Hematopoietic multipotent progenitor cell (in vitro differentiated cells): ENCODE measurements at regions not wholly inside any gene's neighbourhood (a gene's known extent, or its start where the extent isn't known, plus 50 kb on each side); places are given as distances from the start of the nearest gene placed in this dataset.
A peak's percentile ranks its signal among the peaks of the same experiment; 100 is the strongest.
"Not testable (repeated sequence)": the region's sequence is repeated elsewhere in the genome, so short reads cannot be mapped to it uniquely, and the experiment has no call there.

Experiments
- DNase-seq, 3 donors: peaks; one replicate each; pipeline ENCODE4 v3.0.0-alpha.2; 2011 to 2015; ENCODE audit warnings: low read depth in 2 of 3, low spot score in 2 of 3

DNA sequence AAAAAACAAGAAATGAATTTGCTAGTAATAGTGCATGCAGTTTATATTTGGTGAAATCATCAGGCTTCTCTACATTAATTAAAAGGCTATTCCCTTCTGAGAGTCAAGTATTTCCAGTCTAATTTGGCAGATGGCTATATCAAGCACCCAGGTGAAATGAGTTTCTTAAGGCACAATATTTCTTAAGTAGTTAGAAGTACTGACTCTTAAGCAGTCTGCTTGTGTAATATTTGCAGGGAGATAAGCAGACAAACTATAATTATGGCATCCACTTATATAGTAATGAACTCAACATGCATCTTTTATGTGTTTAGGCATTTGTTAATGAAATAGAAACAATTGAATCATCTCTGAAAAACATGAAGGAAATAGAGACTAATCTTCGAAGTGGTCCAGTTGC, 189.2 kb downstream of the UTRN start:
- DNase-seq = no peak

DNA sequence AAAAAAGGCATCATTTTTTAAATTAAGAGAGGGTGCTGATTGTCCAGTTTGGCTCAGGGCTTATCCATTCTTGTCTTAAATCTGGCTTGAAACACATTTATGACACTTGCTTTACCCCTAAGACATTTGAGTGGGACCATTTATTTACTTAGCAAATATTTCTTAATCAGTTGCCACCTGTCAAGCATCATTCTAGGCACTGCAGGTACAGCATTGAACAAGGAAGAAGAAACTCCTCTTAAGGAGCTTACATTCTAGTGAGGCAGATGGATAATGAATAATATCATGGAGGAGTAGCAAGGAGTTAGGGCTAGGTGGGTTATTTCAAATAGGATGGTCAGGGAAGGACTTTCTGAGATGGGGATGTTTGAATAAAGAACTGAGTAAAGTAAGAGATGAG, 189.8 kb downstream of the UTRN start:
- no peak for DNase-seq

DNA sequence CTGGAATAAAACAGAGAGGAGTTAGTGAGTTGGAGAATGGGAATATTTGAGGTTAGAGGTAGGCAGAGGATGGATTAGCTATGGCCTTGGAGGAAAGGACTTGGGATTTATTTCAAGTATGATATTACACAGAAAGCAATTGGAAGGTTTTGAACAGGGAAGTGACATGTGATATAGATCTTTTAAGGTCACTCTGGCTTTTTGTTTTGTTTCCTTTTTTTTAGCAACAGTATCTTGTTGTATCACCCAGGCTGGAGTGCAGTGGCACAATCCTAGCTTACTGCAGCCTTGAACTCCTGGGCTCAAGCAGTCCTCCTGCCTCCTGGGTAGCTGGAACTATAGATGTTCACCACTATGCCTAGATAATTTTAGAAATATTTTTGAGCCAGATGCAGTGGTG, 190.3 kb downstream of the UTRN start:
- DNase-seq = no peak

DNA sequence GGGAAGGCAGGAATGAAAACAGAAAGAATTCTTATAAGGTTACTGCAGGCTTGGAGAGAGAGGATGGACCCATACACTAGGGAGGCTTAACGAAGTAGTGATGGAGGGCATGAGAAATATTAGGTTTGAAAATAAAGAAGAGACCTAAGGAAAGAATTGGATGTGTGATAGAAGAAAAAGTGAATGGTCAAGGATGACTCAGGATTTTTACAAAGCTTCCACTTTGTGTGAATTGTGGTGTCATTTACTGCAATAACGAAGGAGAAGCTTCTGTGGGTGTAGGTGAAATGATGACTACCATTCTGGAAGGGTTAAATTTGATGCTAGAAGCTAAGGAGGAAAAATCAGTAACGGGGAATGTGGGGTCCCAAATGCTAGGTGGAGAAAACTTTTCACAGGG, 191.2 kb downstream of the UTRN start:
- no peak for DNase-seq

DNA sequence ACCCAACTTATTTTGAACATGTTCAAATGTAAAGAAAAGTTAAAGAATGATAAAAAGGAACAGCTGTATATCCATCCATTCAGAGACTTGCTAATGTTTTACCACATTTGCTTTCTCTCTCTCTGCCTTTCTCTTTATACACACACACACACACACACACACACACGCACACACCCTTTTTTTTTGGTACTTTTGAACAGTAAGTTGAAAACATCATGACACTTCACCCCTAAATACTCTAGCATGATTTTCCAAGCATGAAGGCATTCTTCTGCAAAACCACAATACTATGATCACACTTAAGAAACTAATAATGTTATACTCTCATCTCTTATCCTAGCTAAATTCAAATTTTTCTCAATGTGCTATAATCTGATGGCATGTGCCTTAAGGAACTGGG, 192.3 kb downstream of the UTRN start:
- DNase-seq = no peak

DNA sequence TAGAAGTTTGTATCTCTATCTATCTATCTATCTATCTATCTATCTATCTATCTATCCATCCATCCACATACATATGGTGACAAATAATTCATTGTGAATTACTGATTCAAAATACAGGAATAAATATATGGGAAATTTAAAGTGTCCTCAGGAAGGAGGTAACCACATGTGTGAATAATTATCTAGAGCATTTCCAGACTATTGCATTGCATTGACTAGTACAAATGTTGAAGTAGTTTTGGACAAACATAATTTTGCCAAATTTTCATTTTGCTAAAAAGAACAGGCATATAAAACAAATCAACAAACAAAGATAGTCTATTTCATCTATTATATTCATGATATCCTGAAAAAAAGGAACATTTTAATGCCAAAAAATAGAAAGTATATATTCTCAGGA, 192.7 kb downstream of the UTRN start:
- DNase-seq = no peak

DNA sequence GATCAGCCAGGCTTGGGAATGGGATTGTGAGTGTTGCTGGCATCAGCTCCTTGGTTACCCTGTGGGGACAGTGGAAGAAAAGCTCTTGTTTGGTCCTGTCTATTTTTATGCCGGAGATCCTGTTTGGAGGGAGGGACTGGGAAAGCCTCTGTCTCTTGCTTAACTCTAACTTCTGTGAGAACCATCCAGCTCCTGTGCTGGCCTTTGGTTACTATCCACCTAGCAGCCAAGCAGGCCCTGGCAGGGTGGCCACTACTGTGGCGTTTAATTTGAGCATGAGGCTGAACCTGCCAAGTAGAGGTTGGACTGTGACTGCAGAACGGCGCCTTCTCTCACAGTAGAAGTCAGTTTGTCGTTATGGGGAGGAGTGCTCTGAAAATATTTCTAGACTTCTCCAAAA, 193.3 kb downstream of the UTRN start:
- no peak for DNase-seq

DNA sequence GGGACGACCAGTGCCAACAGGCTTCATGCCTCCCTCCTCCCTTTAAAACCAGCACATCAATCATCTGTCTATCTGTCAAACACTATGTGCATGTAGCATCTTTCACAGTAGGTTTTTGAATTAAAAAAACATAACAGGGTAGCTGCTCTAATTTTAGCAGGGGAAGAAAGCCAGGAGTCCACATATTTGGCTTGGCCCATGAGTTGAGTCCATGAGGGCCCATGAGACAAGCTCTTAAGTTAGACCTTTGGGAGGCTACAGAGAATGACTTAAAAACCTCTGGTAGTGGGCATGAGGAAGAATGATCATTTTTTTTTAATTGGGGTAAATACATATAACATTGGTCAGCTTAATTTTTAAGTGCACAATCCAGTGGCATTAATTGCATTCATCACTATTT, 194.9 kb downstream of the UTRN start:
- DNase-seq = no peak

DNA sequence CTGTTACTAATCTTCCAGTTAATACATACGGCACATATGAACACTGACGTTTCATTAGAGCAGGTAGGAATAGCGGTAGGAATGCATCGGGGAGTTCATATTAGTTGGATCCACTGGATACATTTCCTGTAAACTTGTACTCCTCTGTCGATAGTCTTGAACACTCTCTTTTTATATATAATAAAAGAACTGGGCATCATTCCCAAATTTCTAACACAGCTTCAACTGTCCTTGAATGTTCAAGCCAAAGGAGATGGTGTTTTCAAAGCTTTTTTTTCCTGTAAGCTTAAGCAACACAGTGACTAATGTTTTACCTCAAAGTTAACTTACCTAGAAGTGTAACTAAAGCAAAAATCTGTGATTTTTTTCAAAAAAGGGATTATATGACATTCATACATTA, 195.3 kb downstream of the UTRN start:
- no peak for DNase-seq

DNA sequence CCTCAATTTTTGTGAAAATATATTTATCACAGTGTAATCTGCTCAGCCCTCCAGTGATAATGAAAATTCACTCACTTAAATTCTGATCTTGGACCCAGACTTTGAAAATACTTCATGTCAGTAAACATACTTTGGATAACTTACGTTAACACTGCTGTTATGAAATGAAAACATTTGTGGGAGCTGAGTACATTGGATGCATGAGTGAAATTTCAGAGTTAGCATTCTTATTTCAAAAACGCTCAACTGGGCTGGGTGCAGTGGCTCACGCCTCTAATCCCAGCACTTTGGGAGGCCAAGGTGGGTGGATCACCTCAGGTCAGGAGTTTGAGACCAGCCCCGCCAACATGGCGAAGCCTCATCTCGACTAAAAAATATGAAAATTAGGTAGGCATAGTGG, 196.4 kb downstream of the UTRN start:
- no peak for DNase-seq

DNA sequence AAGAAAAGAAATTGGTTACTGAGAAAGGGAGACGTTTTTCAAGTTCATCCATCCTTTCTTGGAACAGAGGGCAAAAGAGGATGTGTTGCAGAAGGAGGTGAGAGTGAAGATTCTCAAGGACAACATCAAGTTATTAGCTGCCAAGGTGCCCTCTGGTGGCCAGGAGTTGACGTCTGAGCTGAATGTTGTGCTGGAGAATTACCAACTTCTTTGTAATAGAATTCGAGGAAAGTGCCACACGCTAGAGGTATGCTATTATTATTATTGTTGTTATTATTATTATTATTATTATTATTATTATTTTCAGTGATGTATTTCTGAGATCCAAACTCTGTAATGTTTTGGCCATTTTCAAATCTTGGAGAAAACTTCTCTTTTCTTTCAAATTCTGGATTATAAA, 197.0 kb downstream of the UTRN start:
- DNase-seq = peak; percentile 35 to 86 (median 72)

DNA sequence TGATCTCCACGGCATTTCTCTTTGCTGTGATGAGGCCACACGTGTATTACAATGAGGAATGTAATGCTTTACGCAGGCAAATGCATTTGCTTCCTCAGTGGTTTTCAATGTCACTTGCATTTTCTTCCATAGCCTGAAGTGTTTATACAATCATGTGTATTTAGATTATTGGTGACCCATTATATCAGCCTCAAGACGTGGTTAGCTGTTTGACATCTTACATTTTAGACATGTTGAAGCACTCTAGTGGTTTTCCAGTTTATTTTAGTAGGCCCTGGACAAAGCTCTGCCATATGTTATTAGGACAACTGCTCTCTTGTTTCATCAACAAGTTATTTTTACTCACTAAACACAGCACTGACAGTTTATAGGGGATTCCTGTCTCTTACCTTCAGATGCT, 200.4 kb downstream of the UTRN start:
- no peak for DNase-seq

DNA sequence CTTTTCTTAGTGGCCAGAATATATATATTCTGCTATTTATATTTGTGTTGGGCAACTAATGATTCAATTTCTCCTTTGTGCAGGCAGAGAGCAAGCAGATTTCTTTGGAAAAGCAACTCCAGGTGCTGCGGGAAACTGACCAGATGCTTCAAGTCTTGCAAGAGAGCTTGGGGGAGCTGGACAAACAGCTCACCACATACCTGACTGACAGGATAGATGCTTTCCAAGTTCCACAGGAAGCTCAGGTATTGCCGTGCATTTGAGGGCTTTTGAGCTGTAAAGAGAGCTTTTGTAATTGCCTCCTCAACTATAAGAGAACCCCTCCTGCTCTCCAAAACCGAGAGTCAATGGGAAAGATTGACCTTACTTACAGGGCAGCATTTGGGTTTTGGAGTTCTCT, 203.5 kb downstream of the UTRN start:
- no peak for DNase-seq

DNA sequence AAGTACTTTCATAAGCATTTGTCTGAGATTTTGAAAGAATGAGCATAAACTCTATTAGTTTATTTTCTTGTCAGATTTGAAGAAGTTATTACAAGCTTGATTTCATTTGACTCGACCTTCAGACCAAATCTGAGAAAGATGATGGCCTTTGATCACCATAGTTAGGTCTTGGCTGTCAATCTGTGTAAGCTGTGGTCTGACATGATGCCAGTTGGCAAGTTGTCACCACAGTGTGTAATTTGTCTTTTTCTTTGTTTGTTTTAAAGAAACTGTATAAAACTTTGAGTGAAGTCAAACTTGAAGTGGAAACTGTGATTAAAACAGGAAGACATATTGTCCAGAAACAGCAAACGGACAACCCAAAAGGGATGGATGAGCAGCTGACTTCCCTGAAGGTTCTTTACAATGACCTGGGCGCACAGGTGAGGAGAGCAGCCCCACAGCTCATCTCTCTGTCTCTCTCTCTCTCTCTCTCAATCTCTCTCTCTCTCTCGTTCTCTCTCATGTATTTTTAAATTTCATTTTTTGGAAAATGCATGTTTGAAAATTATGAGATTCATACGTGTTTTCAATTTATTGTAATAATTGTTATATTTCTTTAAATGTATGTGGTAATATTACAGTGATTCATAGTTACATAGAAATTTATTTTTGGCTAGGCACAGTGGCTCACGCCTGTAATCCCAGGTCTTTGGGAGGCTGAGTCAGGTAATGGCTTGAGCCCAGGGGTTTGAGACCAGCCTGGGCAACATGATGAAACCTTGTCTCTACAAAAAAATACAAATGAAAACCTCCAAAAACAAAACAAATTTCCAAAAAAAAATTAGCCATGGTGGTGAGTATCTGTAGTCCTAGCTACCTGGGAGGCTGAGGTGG, 208.1 kb downstream of the UTRN start:
- DNase-seq = no peak

DNA sequence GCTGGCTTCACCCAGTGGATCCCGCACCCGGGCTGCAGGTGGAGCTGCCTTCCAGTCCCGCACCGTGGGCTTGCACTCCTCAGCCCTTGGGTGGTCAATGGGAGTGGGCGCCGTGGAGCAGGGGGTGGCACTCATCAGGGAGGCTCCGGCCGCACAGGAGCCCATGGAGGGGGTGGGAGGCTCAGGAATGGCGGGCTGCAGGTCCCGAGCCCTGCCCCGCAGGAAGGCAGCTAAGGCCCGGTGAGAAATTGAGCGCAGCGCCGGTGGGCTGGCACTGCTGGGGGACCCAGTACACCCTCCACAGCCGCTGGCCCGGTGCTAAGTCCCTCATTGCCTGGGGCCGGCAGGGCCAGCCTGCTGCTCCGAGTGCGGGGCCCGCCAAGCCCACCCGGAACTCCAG, 209.9 kb downstream of the UTRN start:
- DNase-seq = not testable (repeated sequence)

DNA sequence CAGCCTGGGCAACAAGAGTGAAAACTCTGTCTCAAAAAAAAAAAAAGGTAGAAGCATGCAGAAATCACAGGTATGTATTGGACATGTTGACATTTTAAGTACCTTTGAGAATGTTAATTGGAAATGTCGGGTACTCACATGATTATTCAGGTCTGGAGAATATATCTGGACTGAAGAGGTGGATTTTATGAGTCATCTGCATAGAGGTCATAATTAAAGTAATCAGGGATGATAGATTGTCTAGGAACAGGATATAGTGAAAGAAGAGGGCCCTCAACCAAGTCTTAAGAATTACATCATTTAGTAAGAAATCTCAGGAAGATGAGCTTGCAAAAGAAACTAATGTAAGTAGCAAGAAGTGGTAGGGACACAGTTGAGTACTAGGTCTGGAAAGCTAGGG, 212.5 kb downstream of the UTRN start:
- DNase-seq = no peak

DNA sequence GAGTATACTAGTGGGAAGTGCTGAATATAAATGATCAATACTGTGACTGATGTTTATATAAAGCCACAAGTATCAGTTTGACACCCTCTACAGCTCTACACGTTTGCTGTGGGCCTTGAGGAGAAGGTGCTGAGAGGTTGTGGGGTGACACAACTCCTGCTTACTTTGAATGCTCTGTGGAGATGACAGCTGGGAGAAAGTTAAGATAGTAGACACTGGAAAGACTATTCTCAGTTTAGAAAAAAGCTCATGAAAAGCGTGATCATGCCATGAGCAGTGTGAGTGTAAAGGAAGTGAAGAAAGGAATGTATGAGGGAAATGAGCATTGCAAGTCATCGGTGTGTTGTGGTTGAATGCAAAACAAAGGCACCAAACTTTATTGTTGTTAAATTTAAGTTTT, 215.8 kb downstream of the UTRN start:
- peak in 2 of 3 donors; percentile 1 to 11 for DNase-seq

DNA sequence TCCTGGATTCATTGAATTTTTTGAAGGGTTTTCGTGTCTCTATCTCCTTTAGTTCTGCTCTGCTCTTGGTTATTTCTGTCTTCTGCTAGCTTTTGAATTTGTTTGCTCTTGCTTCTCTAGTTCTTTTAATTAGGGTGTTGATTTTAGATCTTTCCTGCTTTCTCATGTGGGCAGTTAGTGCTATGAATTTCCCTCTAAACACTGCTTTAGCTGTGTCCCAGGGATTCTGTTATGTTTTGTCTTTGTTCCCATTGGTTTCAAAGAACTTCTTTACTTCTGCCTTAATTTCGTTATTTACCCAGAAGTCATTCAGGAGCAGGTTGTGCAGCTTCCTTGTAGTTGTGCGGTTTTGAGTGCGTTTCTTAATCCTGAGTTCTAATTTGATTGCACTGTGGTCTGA, 220.1 kb downstream of the UTRN start:
- DNase-seq = not testable (repeated sequence)

DNA sequence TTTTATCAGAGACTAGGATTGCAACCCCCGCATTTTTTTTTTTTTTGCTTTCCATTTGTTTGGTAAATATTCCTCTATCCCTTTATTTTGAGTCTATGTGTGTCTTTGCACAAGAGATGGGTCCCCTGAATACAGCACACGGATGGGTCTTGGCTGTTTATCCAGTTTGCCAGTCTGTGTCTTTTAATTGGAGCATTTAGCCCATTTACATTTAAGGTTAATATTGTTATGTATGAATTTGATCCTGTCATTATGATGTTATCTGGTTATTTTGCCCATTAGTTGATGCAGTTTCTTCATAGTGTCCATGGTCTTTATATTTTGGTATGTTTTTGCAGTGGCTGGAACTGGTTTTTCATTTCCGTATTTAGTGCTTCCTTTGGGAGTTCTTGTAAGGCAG, 220.9 kb downstream of the UTRN start:
- DNase-seq = not testable (repeated sequence)

DNA sequence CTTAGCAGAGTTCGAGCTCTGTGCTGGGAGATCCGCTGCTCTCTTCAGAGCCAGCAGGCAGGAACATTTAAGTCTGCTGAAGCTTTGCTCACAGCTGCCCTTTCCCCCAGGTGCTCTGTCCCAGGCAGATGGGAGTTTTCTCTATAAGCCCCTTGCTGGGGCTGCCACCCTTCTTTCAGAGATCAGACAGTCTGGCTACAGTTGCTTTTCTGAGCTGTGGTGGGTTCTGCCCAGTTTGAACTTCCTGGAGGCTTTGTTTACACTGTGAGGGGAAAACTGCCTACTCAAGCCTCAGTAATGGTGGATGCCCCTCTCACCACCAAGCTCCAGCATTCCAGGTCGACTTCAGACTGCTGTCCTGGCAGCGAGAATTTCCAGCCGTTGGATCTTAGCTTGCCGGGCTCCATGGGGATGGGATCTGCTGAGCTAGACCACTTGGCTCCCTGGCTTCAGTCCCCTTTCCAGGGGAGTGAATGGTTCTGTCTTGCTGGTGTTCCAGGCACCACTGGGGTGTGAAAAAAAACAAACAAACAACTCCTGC, 222.7 kb downstream of the UTRN start:
- DNase-seq = not testable (repeated sequence)

DNA sequence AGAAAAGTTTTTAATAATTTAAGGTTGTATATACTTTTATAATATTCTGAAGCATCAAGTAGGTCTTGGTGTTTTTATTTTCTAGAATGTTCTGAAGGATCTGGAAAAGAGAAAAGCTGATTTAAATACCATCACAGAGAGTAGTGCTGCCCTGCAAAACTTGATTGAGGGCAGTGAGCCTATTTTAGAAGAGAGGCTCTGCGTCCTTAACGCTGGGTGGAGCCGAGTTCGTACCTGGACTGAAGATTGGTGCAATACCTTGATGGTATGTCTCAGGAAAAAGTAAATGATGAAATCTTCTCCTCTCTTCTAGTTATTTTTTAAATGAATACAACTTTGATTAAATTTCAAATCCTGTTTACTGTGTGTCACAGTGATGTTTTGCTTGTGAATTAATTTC, 225.7 kb downstream of the UTRN start:
- no peak for DNase-seq

DNA sequence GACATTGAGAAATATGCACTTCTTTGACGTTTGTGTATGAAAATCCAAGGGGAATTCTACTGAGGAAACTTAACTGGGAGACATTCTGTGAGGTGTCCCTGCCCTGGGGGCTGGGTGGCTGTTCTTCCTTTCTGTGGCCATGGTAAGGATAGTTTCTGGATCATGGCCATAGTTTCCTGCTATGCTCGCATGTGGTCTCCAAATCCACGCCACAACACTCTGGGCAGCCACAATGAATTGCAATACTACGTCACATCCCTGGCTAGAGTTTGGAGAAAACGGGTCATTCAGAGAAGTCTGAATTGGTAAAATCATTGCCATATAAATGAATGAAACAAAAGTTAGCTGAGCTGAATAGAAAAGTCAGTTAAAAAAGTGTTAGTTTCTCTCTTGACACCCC, 230.6 kb downstream of the UTRN start:
- no peak for DNase-seq

DNA sequence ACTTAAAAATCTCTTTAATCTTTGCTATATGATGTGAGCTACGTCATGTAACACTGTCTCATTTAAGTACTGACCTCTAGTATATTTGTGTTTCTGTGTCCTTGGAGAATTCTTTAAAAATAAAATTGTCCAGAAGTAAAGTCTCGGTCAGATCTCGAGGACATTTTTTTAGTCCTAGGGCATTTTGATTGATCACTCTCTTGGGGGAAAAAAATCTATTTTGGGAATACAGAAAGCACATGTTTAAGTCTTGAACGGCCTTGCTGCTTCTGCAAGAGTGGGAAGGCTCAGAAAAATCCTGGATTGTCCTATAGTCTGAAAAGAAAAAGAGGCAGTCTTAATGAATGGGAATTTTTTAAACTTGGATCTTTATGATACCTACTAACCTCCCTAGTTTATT, 234.3 kb downstream of the UTRN start:
- DNase-seq = no peak
